Colonic mucosa (tissue), 4 donors: ENCODE measurements at regions not wholly inside any gene's neighbourhood (a gene's known extent, or its start where the extent isn't known, plus 50 kb on each side); places are given as distances from the start of the nearest gene placed in this dataset.

Source experiments
- DNase-seq: peaks from one replicate; pipeline ENCODE4 v3.0.0-alpha.2; 2020
- H3K27ac ChIP-seq: fragments of 200-600 bp; one replicate; pipeline ENCODE4 v1.8.0; 2021
- H3K27me3 ChIP-seq: fragments of 200-600 bp; one replicate; pipeline ENCODE4 v1.8.0; 2021
- H3K36me3 ChIP-seq: fragments of 200-600 bp; one replicate; pipeline ENCODE4 v1.8.0; 2021
- H3K4me1 ChIP-seq: fragments of 200-600 bp; one replicate; pipeline ENCODE4 v1.8.0; 2021; ENCODE audit warnings: mild to moderate bottlenecking
- H3K4me3 ChIP-seq: fragments of 200-600 bp; one replicate; pipeline ENCODE4 v1.8.0; 2021
- H3K9ac ChIP-seq, 2 donors: one replicate each; pipeline ENCODE4 v1.7.0; 2013; ENCODE audit warnings: control low read depth in 2 of 2, low read depth in 2 of 2, low read length in 2 of 2
- H3K9me3 ChIP-seq: fragments of 200-600 bp; one replicate; pipeline ENCODE4 v1.8.0; 2021
- intact Hi-C: fragments of 100-400 bp; cut with DNase I; formaldehyde crosslinking; loops from one replicate; pipeline ENCODE4 v1.14.1; 2022
- TF ChIP-seq, protein P1 (sequence below): fragments of 200-600 bp; IDR thresholded peaks from one replicate; pipeline ENCODE4 v1.8.0; 2022; ENCODE audit warnings: antibody characterized with exemption, mild to moderate bottlenecking
- donor health status: healthy.
- donor health status: DM: no; HTN: no; CAD: no.
- donor health status: DM: no; HTN: no; CAD: no.

DNA sequence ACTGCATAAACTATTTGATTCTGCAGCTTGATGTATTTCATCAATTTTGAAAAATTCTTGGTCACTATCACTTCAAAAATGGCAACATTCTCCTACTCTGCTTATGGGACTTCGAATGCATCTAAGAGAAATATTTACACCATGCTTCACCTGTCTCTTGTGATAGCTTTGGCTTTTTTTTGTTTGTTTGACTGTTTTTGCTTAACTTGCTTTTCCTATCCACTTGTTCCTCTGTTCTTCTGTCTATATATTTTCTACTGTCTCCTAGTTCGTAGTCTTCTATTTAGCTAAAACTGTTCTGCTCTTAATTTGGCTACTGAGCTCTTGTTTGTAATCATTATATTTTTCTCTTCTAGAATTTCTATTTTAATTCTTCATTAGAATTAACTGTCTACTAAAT lies 94.4 kb downstream of the INHBA start:
- intact Hi-C loops = no loop called here
- no peaks in the 10 kb centered on the region for H3K4me1 ChIP-seq
- H3K4me3 ChIP-seq = no peak overlapping the region
- no peaks in the 10 kb centered on the region for H3K27me3 ChIP-seq
- no peaks in the 10 kb centered on the region for H3K36me3 ChIP-seq
- no peak overlapping the region for H3K27ac ChIP-seq
- TF ChIP-seq, protein P1, sequence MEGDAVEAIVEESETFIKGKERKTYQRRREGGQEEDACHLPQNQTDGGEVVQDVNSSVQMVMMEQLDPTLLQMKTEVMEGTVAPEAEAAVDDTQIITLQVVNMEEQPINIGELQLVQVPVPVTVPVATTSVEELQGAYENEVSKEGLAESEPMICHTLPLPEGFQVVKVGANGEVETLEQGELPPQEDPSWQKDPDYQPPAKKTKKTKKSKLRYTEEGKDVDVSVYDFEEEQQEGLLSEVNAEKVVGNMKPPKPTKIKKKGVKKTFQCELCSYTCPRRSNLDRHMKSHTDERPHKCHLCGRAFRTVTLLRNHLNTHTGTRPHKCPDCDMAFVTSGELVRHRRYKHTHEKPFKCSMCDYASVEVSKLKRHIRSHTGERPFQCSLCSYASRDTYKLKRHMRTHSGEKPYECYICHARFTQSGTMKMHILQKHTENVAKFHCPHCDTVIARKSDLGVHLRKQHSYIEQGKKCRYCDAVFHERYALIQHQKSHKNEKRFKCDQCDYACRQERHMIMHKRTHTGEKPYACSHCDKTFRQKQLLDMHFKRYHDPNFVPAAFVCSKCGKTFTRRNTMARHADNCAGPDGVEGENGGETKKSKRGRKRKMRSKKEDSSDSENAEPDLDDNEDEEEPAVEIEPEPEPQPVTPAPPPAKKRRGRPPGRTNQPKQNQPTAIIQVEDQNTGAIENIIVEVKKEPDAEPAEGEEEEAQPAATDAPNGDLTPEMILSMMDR = no peak
- H3K9me3 ChIP-seq = no peaks in the 10 kb centered on the region
- DNase-seq = no peak
- H3K9ac ChIP-seq = no peak overlapping the region

DNA sequence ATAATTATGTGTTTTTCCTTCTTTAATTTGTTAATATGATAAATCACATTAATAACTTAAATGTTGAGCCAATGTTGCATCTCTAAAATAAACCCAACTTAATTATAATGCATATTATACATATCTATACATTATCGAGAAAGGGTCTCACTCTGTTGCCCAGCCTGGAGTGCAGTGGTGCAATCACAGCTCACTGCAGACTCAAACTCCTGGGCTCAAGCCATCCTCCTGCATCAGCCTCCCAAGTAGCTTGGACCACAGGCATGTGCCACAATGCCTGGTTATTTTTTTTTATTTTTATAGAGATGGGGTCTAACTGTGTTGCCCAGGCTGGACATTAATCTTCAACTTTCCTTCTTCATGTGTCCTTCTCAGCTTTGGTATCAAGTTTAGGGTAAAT lies 98.9 kb downstream of the INHBA start:
- Histone ChIP-seq H3K36me3 (no peaks in the 10 kb centered on the region), H3K4me3 (no peak overlapping the region)
- intact Hi-C loops = no loop called here

DNA sequence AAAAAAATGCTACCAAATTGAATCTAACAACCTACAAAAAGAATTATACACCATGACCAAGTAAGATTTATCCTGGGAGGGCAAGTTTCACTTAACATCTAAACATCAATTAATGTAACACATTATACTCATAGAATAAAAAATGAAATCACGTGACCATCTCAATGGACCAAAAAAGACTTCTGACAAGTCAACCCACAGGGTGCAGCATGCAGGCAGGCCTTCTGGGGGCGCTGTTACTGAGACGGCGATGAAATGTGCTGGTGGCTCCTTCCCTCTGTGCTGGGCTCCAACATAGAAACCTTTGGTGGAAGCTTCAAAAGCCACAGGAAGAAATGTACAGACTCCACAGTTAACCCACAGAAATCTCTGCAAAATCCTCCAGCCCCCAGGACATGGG lies 103.1 kb downstream of the INHBA start:
- no peak for DNase-seq
- intact Hi-C loops = no loop called here
- no peak overlapping the region for H3K4me3 ChIP-seq
- no peaks in the 10 kb centered on the region for H3K36me3 ChIP-seq
- H3K9me3 ChIP-seq = no peaks in the 10 kb centered on the region
- H3K27ac ChIP-seq = no peak overlapping the region
- TF ChIP-seq, protein P1 = no peak
- H3K9ac ChIP-seq = no peak overlapping the region
- no peaks in the 10 kb centered on the region for H3K4me1 ChIP-seq
- no peaks in the 10 kb centered on the region for H3K27me3 ChIP-seq

More for the DNA sequence above, 98.9 kb downstream of the INHBA start:
- Histone ChIP-seq H3K27ac (no peak overlapping the region), H3K9ac (no peak overlapping the region), H3K27me3 (no peaks in the 10 kb centered on the region), H3K9me3 (no peaks in the 10 kb centered on the region), H3K4me1 (no peaks in the 10 kb centered on the region)
- no peak for DNase-seq
- TF ChIP-seq, protein P1 = no peak

DNA sequence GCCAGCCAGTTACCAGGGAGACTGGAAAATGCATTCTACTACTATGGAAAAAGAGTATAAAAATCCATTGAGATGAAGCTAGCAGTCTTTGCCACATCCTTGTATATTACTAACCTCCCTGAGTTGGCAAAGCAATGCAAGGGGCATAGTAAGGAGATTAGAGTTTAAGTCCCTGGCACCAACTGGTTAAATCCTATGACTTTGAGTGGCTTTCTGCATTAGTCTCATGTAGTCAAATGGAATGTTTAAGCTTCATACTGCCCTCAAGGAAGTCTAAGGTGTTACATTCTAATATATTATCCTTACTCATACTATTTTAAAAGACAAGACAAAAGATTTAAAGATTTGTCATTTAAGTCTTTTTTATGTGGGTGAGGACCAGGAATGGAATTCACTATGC lies 110.1 kb downstream of the INHBA start:
- intact Hi-C loops = no loop called here
- H3K27me3 ChIP-seq = no peaks in the 10 kb centered on the region

DNA sequence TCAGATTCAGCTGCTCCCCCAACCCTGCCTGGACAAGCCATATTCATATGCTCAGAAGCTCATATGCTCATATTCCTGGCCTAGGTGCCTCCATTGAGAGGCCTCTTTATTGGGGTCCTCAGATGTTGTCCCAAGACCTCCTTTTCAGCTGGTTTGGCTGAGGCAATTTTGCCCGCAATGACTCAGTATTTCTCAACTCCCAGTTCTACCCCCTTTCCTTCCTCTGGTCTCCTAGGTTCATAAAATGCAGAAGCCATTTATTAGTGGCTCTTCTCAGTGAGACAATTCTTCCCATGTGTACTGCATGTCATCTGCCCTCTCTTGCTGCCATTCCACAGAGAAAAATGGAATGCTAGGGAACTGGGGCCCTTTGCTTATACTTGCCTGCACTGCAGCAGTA lies 110.7 kb downstream of the INHBA start:
- H3K9me3 ChIP-seq = no peaks in the 10 kb centered on the region
- H3K4me1 ChIP-seq = no peaks in the 10 kb centered on the region
- no peaks in the 10 kb centered on the region for H3K27me3 ChIP-seq
- TF ChIP-seq, protein P1 = no peak
- intact Hi-C loops = no loop called here
- no peak overlapping the region for H3K27ac ChIP-seq
- H3K9ac ChIP-seq = no peak overlapping the region
- H3K36me3 ChIP-seq = no peaks in the 10 kb centered on the region
- DNase-seq = no peak
- H3K4me3 ChIP-seq = no peak overlapping the region

More for the DNA sequence above, 110.1 kb downstream of the INHBA start:
- no peak overlapping the region for H3K4me3 ChIP-seq
- no peak overlapping the region for H3K27ac ChIP-seq
- TF ChIP-seq, protein P1 = no peak
- no peaks in the 10 kb centered on the region for H3K4me1 ChIP-seq
- H3K9me3 ChIP-seq = no peaks in the 10 kb centered on the region
- H3K36me3 ChIP-seq = no peaks in the 10 kb centered on the region
- no peak overlapping the region for H3K9ac ChIP-seq
- no peak for DNase-seq

DNA sequence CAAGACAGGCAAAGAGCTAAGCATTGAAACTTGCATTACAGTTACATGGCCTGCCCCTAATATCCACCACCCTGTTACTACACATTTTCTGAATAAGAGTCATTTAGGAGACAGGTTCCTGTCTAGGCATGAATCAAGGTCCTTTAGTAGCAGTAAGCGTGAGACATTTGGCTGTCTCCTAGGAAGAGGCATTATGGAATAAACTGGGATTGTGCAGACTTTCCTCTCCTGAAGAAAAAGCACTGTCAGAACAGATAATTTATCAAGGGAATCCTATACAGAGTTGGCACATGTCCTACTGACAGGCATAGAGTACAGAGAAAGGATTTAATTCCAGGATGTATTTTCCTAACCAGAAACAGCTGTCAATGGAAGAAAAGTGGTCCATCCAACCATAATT lies 111.9 kb downstream of the INHBA start:
- no peak overlapping the region for H3K27ac ChIP-seq
- H3K36me3 ChIP-seq = no peaks in the 10 kb centered on the region
- DNase-seq = no peak
- H3K27me3 ChIP-seq = no peaks in the 10 kb centered on the region
- intact Hi-C loops = no loop called here
- H3K4me1 ChIP-seq = no peaks in the 10 kb centered on the region
- no peak overlapping the region for H3K4me3 ChIP-seq
- H3K9ac ChIP-seq = no peak overlapping the region
- TF ChIP-seq, protein P1 = no peak
- no peaks in the 10 kb centered on the region for H3K9me3 ChIP-seq
